Rectal smooth muscle tissue (tissue), 1 donor: ENCODE measurements at regions not wholly inside any gene's neighbourhood (a gene's known extent, or its start where the extent isn't known, plus 50 kb on each side); places are given as distances from the start of the nearest gene placed in this dataset.

ENCODE experiments used
- H3K27ac ChIP-seq: one replicate; pipeline ENCODE4 v1.7.0; 2013; ENCODE audit warnings: low read depth, low read length, inconsistent platforms
- H3K27me3 ChIP-seq: one replicate; pipeline ENCODE4 v1.7.0; 2013; ENCODE audit warnings: low read length; ENCODE audit not compliant: control insufficient read depth, insufficient read depth
- H3K36me3 ChIP-seq: one replicate; pipeline ENCODE4 v1.7.0; 2013; ENCODE audit warnings: low read length; ENCODE audit not compliant: control insufficient read depth, insufficient read depth
- H3K4me1 ChIP-seq: one replicate; pipeline ENCODE4 v1.7.0; 2013; ENCODE audit warnings: low read length; ENCODE audit not compliant: control insufficient read depth, insufficient read depth
- H3K4me3 ChIP-seq: one replicate; pipeline ENCODE4 v1.7.0; 2013; ENCODE audit warnings: low read length
- H3K9ac ChIP-seq: one replicate; pipeline ENCODE4 v1.7.0; 2013; ENCODE audit warnings: low read length

- H3K27me3 ChIP-seq, result no peaks in the 10 kb centered on the region
- H3K36me3 ChIP-seq, result no peaks in the 10 kb centered on the region
- peaks cover 25% of the 10 kb centered on the region for H3K4me1 ChIP-seq
- no peak overlapping the region for H3K9ac ChIP-seq
- peak overlapping the region; percentile 23 for H3K4me3 ChIP-seq
- H3K27ac ChIP-seq, result peak overlapping the region; percentile 58
Observed at GRCh38 chr4:26022346-26023202, 108.6 kb downstream of the SMIM20 start.

- Histone ChIP-seq H3K4me3 (peak overlapping the region; percentile 23), H3K27ac (no peak overlapping the region)
Observed at GRCh38 chr4:26023203-26023972, 109.4 kb downstream of the SMIM20 start.

GRCh38 chr4:26024079-26024478 lies 110.1 kb downstream of the SMIM20 start:
- Histone ChIP-seq H3K4me1 (peaks cover 28% of the 10 kb centered on the region), H3K36me3 (no peaks in the 10 kb centered on the region), H3K27ac (no peak overlapping the region), H3K27me3 (no peaks in the 10 kb centered on the region), H3K4me3 (no peak overlapping the region), H3K9ac (no peak overlapping the region)

More at GRCh38 chr4:26023203-26023972, 109.4 kb downstream of the SMIM20 start:
- Histone ChIP-seq H3K27me3 (no peaks in the 10 kb centered on the region), H3K36me3 (no peaks in the 10 kb centered on the region), H3K9ac (no peak overlapping the region), H3K4me1 (peaks cover 25% of the 10 kb centered on the region)

GRCh38 chr4:26028133-26028792 lies 114.2 kb downstream of the SMIM20 start:
- H3K9ac ChIP-seq, result no peak overlapping the region

GRCh38 chr4:26028793-26029567 lies 115.0 kb downstream of the SMIM20 start:
- Histone ChIP-seq H3K36me3 (peaks cover 3% of the 10 kb centered on the region), H3K4me1 (peaks cover 6% of the 10 kb centered on the region), H3K27me3 (no peaks in the 10 kb centered on the region), H3K4me3 (peak overlapping the region; percentile 43), H3K27ac (no peak overlapping the region), H3K9ac (no peak overlapping the region)

More at GRCh38 chr4:26028133-26028792, 114.2 kb downstream of the SMIM20 start:
- Histone ChIP-seq H3K4me3 (no peak overlapping the region), H3K27ac (no peak overlapping the region), H3K36me3 (peaks cover 3% of the 10 kb centered on the region), H3K4me1 (peaks cover 8% of the 10 kb centered on the region), H3K27me3 (no peaks in the 10 kb centered on the region)

- Histone ChIP-seq H3K36me3 (peaks cover 3% of the 10 kb centered on the region), H3K4me1 (peaks cover 6% of the 10 kb centered on the region), H3K27ac (no peak overlapping the region), H3K27me3 (no peaks in the 10 kb centered on the region), H3K9ac (no peak overlapping the region), H3K4me3 (no peak overlapping the region)
Observed at GRCh38 chr4:26029568-26030131, 115.6 kb downstream of the SMIM20 start.

GRCh38 chr4:26030260-26030667 lies 116.2 kb downstream of the SMIM20 start:
- Histone ChIP-seq H3K27ac (no peak overlapping the region), H3K4me3 (no peak overlapping the region), H3K4me1 (peaks cover 6% of the 10 kb centered on the region), H3K27me3 (no peaks in the 10 kb centered on the region), H3K36me3 (peaks cover 3% of the 10 kb centered on the region), H3K9ac (no peak overlapping the region)

GRCh38 chr4:26030780-26031179 lies 116.8 kb downstream of the SMIM20 start:
- no peak overlapping the region for H3K9ac ChIP-seq
- H3K27me3 ChIP-seq, result no peaks in the 10 kb centered on the region
- peaks cover 6% of the 10 kb centered on the region for H3K4me1 ChIP-seq
- peaks cover 3% of the 10 kb centered on the region for H3K36me3 ChIP-seq
- no peak overlapping the region for H3K4me3 ChIP-seq
- no peak overlapping the region for H3K27ac ChIP-seq

- Histone ChIP-seq H3K27ac (peak overlapping the region; percentile 76), H3K9ac (no peak overlapping the region), H3K4me3 (no peak overlapping the region), H3K36me3 (peaks cover 3% of the 10 kb centered on the region), H3K27me3 (no peaks in the 10 kb centered on the region), H3K4me1 (peaks cover 6% of the 10 kb centered on the region)
Observed at GRCh38 chr4:26031704-26032103, 117.7 kb downstream of the SMIM20 start.

GRCh38 chr4:26032142-26032541 lies 118.1 kb downstream of the SMIM20 start:
- Histone ChIP-seq H3K27ac (peak overlapping the region; percentile 76), H3K27me3 (no peaks in the 10 kb centered on the region), H3K36me3 (peaks cover 3% of the 10 kb centered on the region), H3K4me3 (no peak overlapping the region), H3K4me1 (peaks cover 6% of the 10 kb centered on the region), H3K9ac (no peak overlapping the region)

GRCh38 chr4:26032630-26033317 lies 118.8 kb downstream of the SMIM20 start:
- Histone ChIP-seq H3K4me1 (peaks cover 6% of the 10 kb centered on the region), H3K9ac (no peak overlapping the region), H3K4me3 (no peak overlapping the region), H3K36me3 (peaks cover 3% of the 10 kb centered on the region), H3K27me3 (no peaks in the 10 kb centered on the region), H3K27ac (peak overlapping the region; percentile 76)
